ENCODE measurements at regions not wholly inside any gene's neighbourhood (a gene's known extent, or its start where the extent isn't known, plus 50 kb on each side); places are given as distances from the start of the nearest gene placed in this dataset.

- TF ChIP-seq, protein P1, sequence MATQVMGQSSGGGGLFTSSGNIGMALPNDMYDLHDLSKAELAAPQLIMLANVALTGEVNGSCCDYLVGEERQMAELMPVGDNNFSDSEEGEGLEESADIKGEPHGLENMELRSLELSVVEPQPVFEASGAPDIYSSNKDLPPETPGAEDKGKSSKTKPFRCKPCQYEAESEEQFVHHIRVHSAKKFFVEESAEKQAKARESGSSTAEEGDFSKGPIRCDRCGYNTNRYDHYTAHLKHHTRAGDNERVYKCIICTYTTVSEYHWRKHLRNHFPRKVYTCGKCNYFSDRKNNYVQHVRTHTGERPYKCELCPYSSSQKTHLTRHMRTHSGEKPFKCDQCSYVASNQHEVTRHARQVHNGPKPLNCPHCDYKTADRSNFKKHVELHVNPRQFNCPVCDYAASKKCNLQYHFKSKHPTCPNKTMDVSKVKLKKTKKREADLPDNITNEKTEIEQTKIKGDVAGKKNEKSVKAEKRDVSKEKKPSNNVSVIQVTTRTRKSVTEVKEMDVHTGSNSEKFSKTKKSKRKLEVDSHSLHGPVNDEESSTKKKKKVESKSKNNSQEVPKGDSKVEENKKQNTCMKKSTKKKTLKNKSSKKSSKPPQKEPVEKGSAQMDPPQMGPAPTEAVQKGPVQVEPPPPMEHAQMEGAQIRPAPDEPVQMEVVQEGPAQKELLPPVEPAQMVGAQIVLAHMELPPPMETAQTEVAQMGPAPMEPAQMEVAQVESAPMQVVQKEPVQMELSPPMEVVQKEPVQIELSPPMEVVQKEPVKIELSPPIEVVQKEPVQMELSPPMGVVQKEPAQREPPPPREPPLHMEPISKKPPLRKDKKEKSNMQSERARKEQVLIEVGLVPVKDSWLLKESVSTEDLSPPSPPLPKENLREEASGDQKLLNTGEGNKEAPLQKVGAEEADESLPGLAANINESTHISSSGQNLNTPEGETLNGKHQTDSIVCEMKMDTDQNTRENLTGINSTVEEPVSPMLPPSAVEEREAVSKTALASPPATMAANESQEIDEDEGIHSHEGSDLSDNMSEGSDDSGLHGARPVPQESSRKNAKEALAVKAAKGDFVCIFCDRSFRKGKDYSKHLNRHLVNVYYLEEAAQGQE (tag by site-specific recombination; IDR thresholded peaks at IDR 0.05): no peak
- no peak for TF ChIP-seq ZNF274 (IDR thresholded peaks at IDR 0.05; ENCODE audit: low read length)
- no peak for TF ChIP-seq ZNF274 (tag by site-specific recombination; IDR thresholded peaks at IDR 0.05; ENCODE audit: borderline replicate concordance)
- TF ChIP-seq, protein P2, sequence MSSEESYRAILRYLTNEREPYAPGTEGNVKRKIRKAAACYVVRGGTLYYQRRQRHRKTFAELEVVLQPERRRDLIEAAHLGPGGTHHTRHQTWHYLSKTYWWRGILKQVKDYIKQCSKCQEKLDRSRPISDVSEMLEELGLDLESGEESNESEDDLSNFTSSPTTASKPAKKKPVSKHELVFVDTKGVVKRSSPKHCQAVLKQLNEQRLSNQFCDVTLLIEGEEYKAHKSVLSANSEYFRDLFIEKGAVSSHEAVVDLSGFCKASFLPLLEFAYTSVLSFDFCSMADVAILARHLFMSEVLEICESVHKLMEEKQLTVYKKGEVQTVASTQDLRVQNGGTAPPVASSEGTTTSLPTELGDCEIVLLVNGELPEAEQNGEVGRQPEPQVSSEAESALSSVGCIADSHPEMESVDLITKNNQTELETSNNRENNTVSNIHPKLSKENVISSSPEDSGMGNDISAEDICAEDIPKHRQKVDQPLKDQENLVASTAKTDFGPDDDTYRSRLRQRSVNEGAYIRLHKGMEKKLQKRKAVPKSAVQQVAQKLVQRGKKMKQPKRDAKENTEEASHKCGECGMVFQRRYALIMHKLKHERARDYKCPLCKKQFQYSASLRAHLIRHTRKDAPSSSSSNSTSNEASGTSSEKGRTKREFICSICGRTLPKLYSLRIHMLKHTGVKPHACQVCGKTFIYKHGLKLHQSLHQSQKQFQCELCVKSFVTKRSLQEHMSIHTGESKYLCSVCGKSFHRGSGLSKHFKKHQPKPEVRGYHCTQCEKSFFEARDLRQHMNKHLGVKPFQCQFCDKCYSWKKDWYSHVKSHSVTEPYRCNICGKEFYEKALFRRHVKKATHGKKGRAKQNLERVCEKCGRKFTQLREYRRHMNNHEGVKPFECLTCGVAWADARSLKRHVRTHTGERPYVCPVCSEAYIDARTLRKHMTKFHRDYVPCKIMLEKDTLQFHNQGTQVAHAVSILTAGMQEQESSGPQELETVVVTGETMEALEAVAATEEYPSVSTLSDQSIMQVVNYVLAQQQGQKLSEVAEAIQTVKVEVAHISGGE (tag by site-specific recombination; conservative IDR thresholded peaks at IDR 0.05; ENCODE audit: low read depth): no peak
Measured at GRCh38 chr22:49619301-49619700, 208.4 kb downstream of the BRD1 start.
